AG10803 (cell line): ENCODE measurements at regions not wholly inside any gene's neighbourhood (a gene's known extent, or its start where the extent isn't known, plus 50 kb on each side); places are given as distances from the start of the nearest gene placed in this dataset.

Experiments used
- DNase-seq: peaks from one replicate; pipeline ENCODE4 v3.0.0; 2010; ENCODE audit warnings: low read depth
- H3K4me3 ChIP-seq: 2 replicates; pipeline ENCODE4 v1.5.1; 2011; ENCODE audit warnings: mild to moderate bottlenecking, low read length, control low read depth
- CTCF ChIP-seq: conservative IDR thresholded peaks from 2 replicates; pipeline ENCODE4 v1.5.1; 2011; ENCODE audit warnings: mild to moderate bottlenecking, low read length, control low read depth, inconsistent platforms

DNA sequence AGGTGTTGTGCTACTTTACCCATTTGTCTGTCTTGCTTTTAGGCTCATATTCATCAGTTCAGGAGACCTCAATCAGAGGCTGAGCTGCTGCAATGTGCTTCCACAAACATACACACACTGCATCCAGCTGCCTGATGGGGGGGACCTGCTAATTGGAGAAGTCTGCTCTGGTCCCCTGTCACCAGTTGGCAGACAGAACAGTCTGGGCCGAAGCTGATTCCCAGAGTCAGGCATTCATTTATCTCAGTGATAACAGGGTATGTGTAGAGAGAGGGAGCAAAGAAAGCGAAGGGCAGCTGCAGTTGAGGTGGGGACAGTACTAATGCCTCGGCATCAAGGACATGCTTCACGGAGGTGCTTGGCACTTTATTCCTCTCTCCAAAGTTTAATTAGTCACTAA is 584.3 kb upstream of the PIK3C3 start:
- no peak for DNase-seq
- H3K4me3 ChIP-seq = no peak overlapping the region
- no peak for TF ChIP-seq CTCF

DNA sequence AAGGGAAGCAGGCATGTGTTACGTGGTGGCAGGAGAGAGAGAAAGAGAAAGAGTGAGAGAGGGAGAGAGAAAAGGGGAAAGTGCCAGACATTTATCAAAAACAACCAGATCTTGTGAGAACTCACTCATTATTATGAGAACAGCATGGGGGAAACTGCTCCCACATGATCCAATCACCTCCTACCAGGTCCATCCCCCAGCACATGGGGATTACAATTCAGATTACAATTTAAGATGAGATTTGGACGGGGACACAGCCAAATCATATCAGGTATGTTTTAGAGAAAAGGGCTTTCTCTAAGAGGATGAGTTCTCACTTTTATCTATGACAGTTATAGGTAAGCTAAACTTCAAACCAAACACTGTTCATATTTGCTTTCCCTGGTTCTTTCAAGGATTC is 597.3 kb upstream of the PIK3C3 start:
- no peak overlapping the region for H3K4me3 ChIP-seq
- TF ChIP-seq CTCF = no peak
- DNase-seq = no peak

DNA sequence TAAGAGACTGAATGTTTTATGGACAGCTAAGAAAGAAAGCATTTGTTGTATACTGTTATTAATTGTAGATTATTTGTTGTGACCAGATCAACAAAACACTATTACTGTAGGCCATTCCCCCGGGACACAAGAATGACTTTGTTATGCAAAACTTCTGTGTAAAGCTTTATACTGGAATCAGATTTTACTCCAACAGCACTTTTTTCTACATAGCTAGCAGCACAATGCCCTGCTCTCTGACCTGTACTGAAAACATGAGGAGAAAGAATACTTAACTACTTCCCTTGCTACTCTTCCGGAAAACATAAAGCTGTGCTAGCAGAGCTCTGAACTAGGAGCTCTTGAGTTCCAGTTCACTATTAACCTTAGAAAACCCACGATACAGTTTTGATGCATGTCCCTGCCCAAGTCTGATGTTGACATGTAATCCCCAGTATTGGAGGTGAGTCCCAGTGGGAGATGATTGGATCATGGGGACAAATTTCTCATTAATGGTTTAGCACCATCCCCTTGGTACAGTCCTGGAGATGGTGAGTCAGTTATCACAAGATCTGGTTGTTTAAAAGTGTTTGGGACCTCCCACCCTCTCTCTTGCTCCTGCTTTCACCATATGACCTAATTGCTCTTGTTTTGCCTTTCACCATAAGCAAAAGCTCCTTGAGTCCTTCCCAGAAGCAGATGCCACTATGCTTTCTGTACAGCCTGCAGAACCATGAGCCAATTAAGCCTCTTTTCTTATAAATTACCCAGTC is 601.1 kb upstream of the PIK3C3 start:
- H3K4me3 ChIP-seq = no peak overlapping the region
- no peak for DNase-seq
- no peak for TF ChIP-seq CTCF

DNA sequence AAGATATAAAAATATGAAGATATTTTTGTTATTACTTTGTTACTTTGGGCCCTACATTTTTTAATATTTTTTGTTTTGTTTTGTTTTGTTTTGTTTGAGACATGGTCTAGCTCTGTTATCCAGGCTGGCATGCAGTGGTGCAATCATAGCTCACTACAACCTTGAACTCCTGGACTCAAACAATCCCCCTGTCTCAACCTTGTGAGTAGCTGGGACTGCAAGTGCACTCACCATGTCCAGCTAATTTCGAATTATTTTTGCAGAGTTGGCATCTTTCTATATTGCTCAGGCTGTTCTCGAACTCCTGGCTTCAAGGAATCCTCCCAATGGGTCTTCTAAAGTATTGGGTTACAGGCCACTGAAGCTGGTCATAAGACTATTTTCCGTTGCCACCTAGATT is 603.6 kb upstream of the PIK3C3 start:
- TF ChIP-seq CTCF = no peak
- no peak overlapping the region for H3K4me3 ChIP-seq
- no peak for DNase-seq

DNA sequence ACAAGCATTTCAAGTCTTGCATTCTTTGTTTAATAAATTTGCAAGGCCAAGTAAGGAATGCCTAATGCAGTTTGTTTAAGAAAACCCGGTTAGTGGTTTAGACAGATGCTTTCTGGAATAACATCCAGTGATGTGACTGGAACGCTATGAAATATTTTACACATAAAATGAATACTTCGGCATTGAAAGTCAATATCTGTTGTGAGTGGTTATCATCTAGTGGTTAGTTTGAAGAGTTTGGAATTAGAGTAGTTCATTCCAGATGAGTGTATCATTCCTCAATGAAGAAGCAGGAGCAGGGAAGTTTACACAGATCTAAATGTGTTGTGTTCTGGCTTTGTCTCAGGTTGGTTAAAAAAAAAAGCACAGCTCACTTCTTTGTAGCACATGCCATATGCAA is 608.0 kb upstream of the PIK3C3 start:
- H3K4me3 ChIP-seq = no peak overlapping the region
- DNase-seq = peak; percentile 67
- no peak for TF ChIP-seq CTCF

DNA sequence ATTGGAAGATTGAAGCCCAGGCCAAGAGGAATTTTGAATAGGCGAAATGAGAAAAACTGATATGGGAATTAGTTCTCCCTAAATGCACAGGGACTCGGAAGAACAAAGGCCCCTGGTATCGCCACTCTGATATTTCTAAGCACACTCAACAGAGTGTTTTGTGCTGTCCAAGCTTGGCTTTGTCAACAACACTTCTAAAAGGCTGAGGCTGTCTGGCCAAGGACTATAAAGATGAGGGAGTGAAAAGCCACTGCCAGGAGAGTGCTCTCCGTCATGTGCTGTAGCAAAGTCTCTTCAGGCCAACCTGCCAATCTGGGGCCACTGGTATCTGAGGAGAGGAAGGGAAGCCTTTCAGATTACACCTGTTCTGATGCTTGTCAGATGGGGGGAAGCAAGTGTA is 611.2 kb upstream of the PIK3C3 start:
- no peak overlapping the region for H3K4me3 ChIP-seq
- TF ChIP-seq CTCF = no peak
- no peak for DNase-seq

DNA sequence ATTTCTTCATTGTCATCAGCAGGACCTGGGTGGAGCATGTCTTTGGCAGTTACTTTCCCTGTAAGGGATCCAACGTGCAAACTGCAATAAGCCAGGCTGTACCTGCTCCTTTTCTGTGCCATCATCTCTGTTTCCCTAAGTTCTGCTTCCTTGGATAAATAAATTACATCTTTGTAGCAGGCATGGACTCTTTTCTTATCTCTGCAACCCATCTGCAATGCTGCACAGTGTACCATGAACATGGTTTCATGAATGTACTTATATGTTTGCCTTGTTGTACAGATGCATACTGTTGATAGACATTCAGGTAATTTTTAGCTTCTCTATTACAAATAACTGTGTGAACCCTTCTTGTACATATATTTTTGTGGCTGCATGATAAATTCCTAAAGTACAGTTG is 616.7 kb upstream of the PIK3C3 start:
- H3K4me3 ChIP-seq = no peak overlapping the region
- DNase-seq = no peak
- no peak for TF ChIP-seq CTCF
